ENCODE measurements at regions not wholly inside any gene's neighbourhood (a gene's known extent, or its start where the extent isn't known, plus 50 kb on each side); places are given as distances from the start of the nearest gene placed in this dataset.

GRCh38 chr4:182083671-182084410, 159.4 kb upstream of the TENM3 start (continued):
- TF ChIP-seq MLLT1 (IDR thresholded peaks at IDR 0.05) (no peak), SUPT20H (IDR thresholded peaks at IDR 0.05; ENCODE audit: borderline replicate concordance, control insufficient read depth, low read depth, low read length) (no peak), POU2F2 (IDR thresholded peaks at IDR 0.05; ENCODE audit: borderline replicate concordance, low read depth, low read length) (no peak)

GRCh38 chr4:182085051-182085480, 158.1 kb upstream of the TENM3 start:
- Histone ChIP-seq H3K27ac (ENCODE audit: control insufficient read depth, insufficient read depth) (no peak overlapping the region), H3K9me3 (replicated peaks; ENCODE audit: control insufficient read depth, insufficient read depth, low read length) (no peaks in the 10 kb centered on the region), H3K4me3 (no peak overlapping the region), H2AFZ (ENCODE audit: control insufficient read depth, low read depth, low read length) (no peak overlapping the region), H3K4me2 (ENCODE audit: control insufficient read depth, insufficient read depth) (no peak overlapping the region), H3K36me3 (ENCODE audit: control insufficient read depth in 2 of 2, insufficient read depth in 2 of 2, low read length in 1 of 2) (no peaks in the 10 kb centered on the region), H3K4me1 (ENCODE audit: control insufficient read depth, insufficient read depth, low read length) (no peaks in the 10 kb centered on the region), H3K9ac (ENCODE audit: control insufficient read depth, insufficient read depth, low read length) (no peak overlapping the region), H3K27me3 (replicated peaks in 1 of 2; ENCODE audit: control insufficient read depth in 2 of 2, insufficient read depth in 2 of 2, low read length in 1 of 2) (no peaks in the 10 kb centered on the region), H4K20me1 (ENCODE audit: control insufficient read depth, insufficient read depth) (no peaks in the 10 kb centered on the region), H3K79me2 (ENCODE audit: control insufficient read depth, insufficient read depth, low read length) (no peaks in the 10 kb centered on the region)
- BruUV-seq (replicated peaks): no TSS peak
- POLR2A ChIA-PET: no interaction called here
- FAIRE-seq (no peak), DNase-seq (ENCODE audit: low read depth, low spot score) (no peak), ATAC-seq (no peak)
- intact Hi-C loops (cut with micrococcal nuclease; ENCODE audit: unreplicated experiment): loop anchor here (5.0 kb wide), 1 partner anchor 518 kb away; no protein-coding TSS in a partner anchor
- 10% methylated on average over 4 of the region's 4 CpGs for WGBS (ENCODE audit: insufficient coverage, insufficient replicate concordance, low lambda C conversion rate, missing lambda C conversion rate)
- in situ Hi-C loops (cut with MboI): no loop called here
- SMC1A ChIA-PET (ENCODE audit: uncharacterized antibody, unreplicated experiment): interaction anchor here (1.5 kb wide), 1 partner anchor 62 kb away, joined by 3 read pairs; no protein-coding TSS in a partner anchor
- CTCF ChIA-PET: no interaction called here
- RAD21 ChIA-PET (ENCODE audit: unreplicated experiment): no interaction called here
- no peak for TF ChIP-seq CHD4 (IDR thresholded peaks at IDR 0.05)
- no peak for TF ChIP-seq ATF2 (IDR thresholded peaks at IDR 0.05; ENCODE audit: low read length)
- no peak for TF ChIP-seq ZNF622 (IDR thresholded peaks at IDR 0.05)
- no peak for TF ChIP-seq ESRRA (IDR thresholded peaks at IDR 0.05; ENCODE audit: low read length)
- no peak for TF ChIP-seq PBX3 (IDR thresholded peaks at IDR 0.05; ENCODE audit: insufficient replicate concordance, low read depth, low read length)
- no peak for TF ChIP-seq POU2F2 (IDR thresholded peaks at IDR 0.05; ENCODE audit: borderline replicate concordance, low read depth, low read length)
- TF ChIP-seq CUX1 (IDR thresholded peaks at IDR 0.05; ENCODE audit: insufficient replicate concordance, low read depth, low read length): no peak
- TF ChIP-seq ZSCAN29 (IDR thresholded peaks at IDR 0.05): no peak
- no peak for TF ChIP-seq BHLHE40 (IDR thresholded peaks at IDR 0.05; ENCODE audit: borderline replicate concordance in 1 of 2, low read depth in 2 of 2, low read length in 1 of 2)
- no peak for TF ChIP-seq BACH1 (IDR thresholded peaks at IDR 0.05; ENCODE audit: borderline replicate concordance)

Data from GM12878 (cell line).